ENCODE measurements at regions not wholly inside any gene's neighbourhood (a gene's known extent, or its start where the extent isn't known, plus 50 kb on each side); places are given as distances from the start of the nearest gene placed in this dataset.

- no peaks in the 10 kb centered on the region for H3K27me3 Mint-ChIP-seq (ENCODE audit: unreplicated experiment)
- H3K36me3 Mint-ChIP-seq (ENCODE audit: unreplicated experiment): no peaks in the 10 kb centered on the region
- no peak overlapping the region for H3K4me3 Mint-ChIP-seq (ENCODE audit: unreplicated experiment)
- no peak for TF ChIP-seq CTCF (IDR thresholded peaks at IDR 0.05; ENCODE audit: partially characterized antibody, unreplicated experiment)
- no peaks in the 10 kb centered on the region for H3K9me3 Mint-ChIP-seq (ENCODE audit: unreplicated experiment)
- H3K27ac Mint-ChIP-seq (ENCODE audit: unreplicated experiment): no peak overlapping the region
- no peaks in the 10 kb centered on the region for H3K4me1 Mint-ChIP-seq (ENCODE audit: low read depth, unreplicated experiment)
- no peak for DNase-seq
These were observed 262.1 kb downstream of the EPHA4 start for GRCh38 chr2:221309892-221310583.

DNA sequence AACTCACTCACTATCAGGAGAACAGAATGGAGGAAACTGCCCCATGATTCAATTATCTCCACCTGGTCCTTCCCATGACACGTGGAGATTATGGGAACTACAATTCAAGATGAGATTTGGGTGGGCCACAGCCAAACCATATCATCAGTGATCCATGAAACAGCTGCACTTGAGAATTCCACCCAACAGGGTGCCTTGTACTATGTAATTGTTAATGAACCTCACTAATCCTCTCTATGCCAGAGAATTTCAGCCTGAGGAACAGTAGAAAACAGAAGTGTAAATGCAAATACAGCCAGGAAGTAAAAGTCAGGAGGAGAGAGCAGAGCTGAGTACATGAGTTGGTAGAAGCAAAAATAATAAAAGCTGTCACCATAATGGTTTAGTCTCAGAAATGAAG, 261.4 kb downstream of the EPHA4 start:
- Mint-ChIP-seq H3K9me3 (ENCODE audit: unreplicated experiment) (no peaks in the 10 kb centered on the region), H3K27me3 (ENCODE audit: unreplicated experiment) (no peaks in the 10 kb centered on the region), H3K36me3 (ENCODE audit: unreplicated experiment) (no peaks in the 10 kb centered on the region), H3K27ac (ENCODE audit: unreplicated experiment) (no peak overlapping the region), H3K4me1 (ENCODE audit: low read depth, unreplicated experiment) (no peaks in the 10 kb centered on the region), H3K4me3 (ENCODE audit: unreplicated experiment) (no peak overlapping the region)
- no peak for DNase-seq
- no peak for TF ChIP-seq CTCF (IDR thresholded peaks at IDR 0.05; ENCODE audit: partially characterized antibody, unreplicated experiment)

- no peak for TF ChIP-seq CTCF (IDR thresholded peaks at IDR 0.05; ENCODE audit: partially characterized antibody, unreplicated experiment)
- no peaks in the 10 kb centered on the region for H3K36me3 Mint-ChIP-seq (ENCODE audit: unreplicated experiment)
- no peaks in the 10 kb centered on the region for H3K27me3 Mint-ChIP-seq (ENCODE audit: unreplicated experiment)
- H3K4me3 Mint-ChIP-seq (ENCODE audit: unreplicated experiment): no peak overlapping the region
- no peaks in the 10 kb centered on the region for H3K4me1 Mint-ChIP-seq (ENCODE audit: low read depth, unreplicated experiment)
- DNase-seq: no peak
- no peak overlapping the region for H3K27ac Mint-ChIP-seq (ENCODE audit: unreplicated experiment)
- no peaks in the 10 kb centered on the region for H3K9me3 Mint-ChIP-seq (ENCODE audit: unreplicated experiment)
These were observed 259.5 kb downstream of the EPHA4 start for GRCh38 chr2:221312634-221313033.

GRCh38 chr2:221314786-221315185, 257.3 kb downstream of the EPHA4 start:
- Mint-ChIP-seq H3K27ac (ENCODE audit: unreplicated experiment) (no peak overlapping the region), H3K27me3 (ENCODE audit: unreplicated experiment) (no peaks in the 10 kb centered on the region), H3K4me3 (ENCODE audit: unreplicated experiment) (no peak overlapping the region), H3K36me3 (ENCODE audit: unreplicated experiment) (no peaks in the 10 kb centered on the region), H3K4me1 (ENCODE audit: low read depth, unreplicated experiment) (no peaks in the 10 kb centered on the region), H3K9me3 (ENCODE audit: unreplicated experiment) (no peaks in the 10 kb centered on the region)
- DNase-seq: no peak
- no peak for TF ChIP-seq CTCF (IDR thresholded peaks at IDR 0.05; ENCODE audit: partially characterized antibody, unreplicated experiment)

- Mint-ChIP-seq H3K9me3 (ENCODE audit: unreplicated experiment) (no peaks in the 10 kb centered on the region), H3K27me3 (ENCODE audit: unreplicated experiment) (no peaks in the 10 kb centered on the region), H3K27ac (ENCODE audit: unreplicated experiment) (no peak overlapping the region), H3K4me1 (ENCODE audit: low read depth, unreplicated experiment) (peaks cover 2% of the 10 kb centered on the region), H3K4me3 (ENCODE audit: unreplicated experiment) (no peak overlapping the region), H3K36me3 (ENCODE audit: unreplicated experiment) (no peaks in the 10 kb centered on the region)
- TF ChIP-seq CTCF (IDR thresholded peaks at IDR 0.05; ENCODE audit: partially characterized antibody, unreplicated experiment): no peak
- no peak for DNase-seq
These were observed 253.6 kb downstream of the EPHA4 start for GRCh38 chr2:221318376-221319130.
